Peyer's patch (tissue), 4 donors: ENCODE measurements at regions not wholly inside any gene's neighbourhood (a gene's known extent, or its start where the extent isn't known, plus 50 kb on each side); places are given as distances from the start of the nearest gene placed in this dataset.

Experiments used
- DNase-seq, 3 donors: peaks; one replicate each; pipeline ENCODE4 v3.0.0-alpha.2; 2017 to 2019
- H3K27ac ChIP-seq, 4 donors: fragments of 200-600 bp; sonication (generic); one replicate each; pipeline ENCODE4 v1.5.1; 2016 to 2019
- H3K27me3 ChIP-seq, 2 donors: fragments of 200-600 bp; sonication (generic); one replicate each; pipeline ENCODE4 v1.5.1; 2019
- H3K36me3 ChIP-seq, 3 donors: fragments of 200-600 bp; sonication (generic); one replicate each; pipeline ENCODE4 v1.5.1; 2016 to 2019
- H3K4me1 ChIP-seq, 4 donors: fragments of 200-600 bp; sonication (generic); one replicate each; pipeline ENCODE4 v1.5.1; 2016 to 2019
- H3K4me3 ChIP-seq, 4 donors: fragments of 200-600 bp; sonication (generic); 1 replicate in 3 of 4; 2 replicates in 1 of 4; pipeline ENCODE4 v1.5.1; 2016 to 2019; ENCODE audit warnings: mild to moderate bottlenecking in 1 of 4
- H3K9me3 ChIP-seq, 4 donors: fragments of 200-600 bp; sonication (generic); one replicate each; pipeline ENCODE4 v1.5.1; 2016 to 2019; ENCODE audit warnings: mild to moderate bottlenecking in 1 of 4
- POLR2A ChIP-seq, 2 donors: fragments of 450-650 bp; IDR thresholded peaks; one replicate each; pipeline ENCODE4 v1.5.1; 2017; ENCODE audit warnings: antibody characterized with exemption in 2 of 2, mild to moderate bottlenecking in 2 of 2, moderate library complexity in 2 of 2
- TF ChIP-seq, protein P1 (sequence below), 6 experiments: fragments of 450-650 bp in 4 of 6; fragments of 200-600 bp in 2 of 6; sonication (generic) in 1 of 6; IDR thresholded peaks; one replicate each; pipeline ENCODE4 v1.5.1; 2017 to 2019; ENCODE audit warnings: antibody characterized with exemption in 6 of 6, mild to moderate bottlenecking in 3 of 6, moderate library complexity in 1 of 6

DNA sequence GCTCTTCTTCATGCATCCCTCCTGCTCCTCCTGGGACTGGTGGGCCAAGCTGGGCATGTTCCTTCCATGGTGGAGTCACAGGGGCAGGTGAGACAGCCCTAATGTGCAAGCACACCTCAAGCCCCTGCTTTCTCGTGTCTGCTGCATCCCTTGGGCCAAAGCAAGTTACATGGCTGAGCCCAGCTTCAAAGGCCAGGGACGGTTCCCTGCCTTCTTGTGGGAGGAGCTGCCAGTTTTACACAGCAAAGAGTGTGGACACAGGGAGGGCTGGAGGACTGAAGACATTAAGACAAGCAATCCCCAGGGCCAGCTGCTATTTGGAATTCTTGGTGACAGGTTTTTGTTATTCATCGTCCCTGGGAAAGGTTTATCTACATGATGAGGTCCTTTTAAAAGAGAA, 175.2 kb upstream of the CACNA1E start:
- Histone ChIP-seq H3K9me3 (no peaks in the 10 kb centered on the region), H3K27ac (no peak overlapping the region), H3K4me3 (no peak overlapping the region), H3K36me3 (no peaks in the 10 kb centered on the region), H3K4me1 (no peaks in the 10 kb centered on the region), H3K27me3 (no peaks in the 10 kb centered on the region)
- TF ChIP-seq, protein P1, sequence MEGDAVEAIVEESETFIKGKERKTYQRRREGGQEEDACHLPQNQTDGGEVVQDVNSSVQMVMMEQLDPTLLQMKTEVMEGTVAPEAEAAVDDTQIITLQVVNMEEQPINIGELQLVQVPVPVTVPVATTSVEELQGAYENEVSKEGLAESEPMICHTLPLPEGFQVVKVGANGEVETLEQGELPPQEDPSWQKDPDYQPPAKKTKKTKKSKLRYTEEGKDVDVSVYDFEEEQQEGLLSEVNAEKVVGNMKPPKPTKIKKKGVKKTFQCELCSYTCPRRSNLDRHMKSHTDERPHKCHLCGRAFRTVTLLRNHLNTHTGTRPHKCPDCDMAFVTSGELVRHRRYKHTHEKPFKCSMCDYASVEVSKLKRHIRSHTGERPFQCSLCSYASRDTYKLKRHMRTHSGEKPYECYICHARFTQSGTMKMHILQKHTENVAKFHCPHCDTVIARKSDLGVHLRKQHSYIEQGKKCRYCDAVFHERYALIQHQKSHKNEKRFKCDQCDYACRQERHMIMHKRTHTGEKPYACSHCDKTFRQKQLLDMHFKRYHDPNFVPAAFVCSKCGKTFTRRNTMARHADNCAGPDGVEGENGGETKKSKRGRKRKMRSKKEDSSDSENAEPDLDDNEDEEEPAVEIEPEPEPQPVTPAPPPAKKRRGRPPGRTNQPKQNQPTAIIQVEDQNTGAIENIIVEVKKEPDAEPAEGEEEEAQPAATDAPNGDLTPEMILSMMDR (IDR thresholded peaks at IDR 0.05) = no peak
- DNase-seq = no peak

DNA sequence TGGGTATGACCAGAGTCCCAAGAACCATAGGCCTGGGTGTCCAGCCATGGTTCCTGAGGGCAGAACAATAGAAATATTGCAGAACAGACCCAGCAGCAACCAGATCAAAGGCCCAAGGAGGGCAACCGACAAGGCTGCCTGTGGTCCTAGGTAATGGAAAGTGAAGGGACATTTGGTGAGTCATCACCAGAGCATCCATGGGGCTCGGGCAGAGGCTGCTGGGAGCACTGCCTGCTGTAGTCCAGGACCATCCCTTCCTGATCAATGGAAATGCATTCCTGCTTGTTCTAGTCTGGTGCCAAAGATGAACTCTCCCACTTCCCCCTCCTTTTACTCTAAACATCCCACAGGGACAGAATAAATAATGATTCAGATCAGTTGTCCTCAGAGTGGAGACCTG, 172.8 kb upstream of the CACNA1E start:
- DNase-seq = no peak
- no peaks in the 10 kb centered on the region for H3K27me3 ChIP-seq
- H3K4me3 ChIP-seq = no peak overlapping the region
- no peak overlapping the region for H3K27ac ChIP-seq
- H3K36me3 ChIP-seq = no peaks in the 10 kb centered on the region
- no peaks in the 10 kb centered on the region for H3K9me3 ChIP-seq
- no peaks in the 10 kb centered on the region for H3K4me1 ChIP-seq
- TF ChIP-seq, protein P1 (IDR thresholded peaks at IDR 0.05) = no peak
- no peak for TF ChIP-seq POLR2A (IDR thresholded peaks at IDR 0.05)

DNA sequence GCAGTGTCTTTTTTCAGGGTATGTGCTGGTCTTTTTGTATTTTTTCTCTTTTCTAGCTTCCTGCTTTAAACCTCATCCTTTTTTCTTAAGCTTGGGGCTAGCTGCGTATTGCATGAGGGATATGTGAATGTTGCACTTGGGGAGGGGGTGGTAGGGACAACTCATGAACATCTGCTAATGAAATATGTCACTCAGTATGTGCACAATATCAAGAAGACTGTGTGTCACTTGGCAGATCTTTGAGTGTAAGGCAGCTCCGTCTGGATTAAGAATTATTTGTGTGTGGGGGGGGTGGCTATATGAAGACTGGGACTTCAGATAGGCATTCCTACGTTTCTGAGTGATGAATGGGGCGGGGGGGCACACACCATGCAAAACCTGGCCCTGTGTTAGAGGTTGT, 170.4 kb upstream of the CACNA1E start:
- Histone ChIP-seq H3K27me3 (no peaks in the 10 kb centered on the region), H3K4me1 (no peaks in the 10 kb centered on the region), H3K27ac (no peak overlapping the region), H3K36me3 (no peaks in the 10 kb centered on the region), H3K4me3 (no peak overlapping the region), H3K9me3 (no peaks in the 10 kb centered on the region)
- DNase-seq = no peak
- TF ChIP-seq, protein P1 (IDR thresholded peaks at IDR 0.05) = no peak
- TF ChIP-seq POLR2A (IDR thresholded peaks at IDR 0.05) = no peak

DNA sequence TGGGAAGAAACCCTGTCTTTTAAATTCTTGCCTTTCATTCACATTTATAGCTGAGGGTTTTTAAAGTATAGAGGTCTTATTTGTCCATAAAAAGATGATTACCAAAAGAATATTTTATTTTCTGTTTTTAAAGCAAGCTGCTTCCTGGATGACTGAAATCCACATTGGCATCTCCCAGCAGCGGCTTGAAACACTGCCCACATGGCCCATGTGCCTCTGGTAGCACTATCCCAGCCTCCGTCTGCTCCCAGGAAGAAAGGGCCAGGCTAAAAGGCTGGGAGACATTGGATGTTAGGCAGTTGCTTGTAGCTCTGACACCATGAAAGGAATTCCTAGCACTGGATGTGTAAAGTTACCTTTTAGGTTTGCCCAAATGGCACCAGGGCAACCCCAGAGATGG, 169.9 kb upstream of the CACNA1E start:
- Histone ChIP-seq H3K9me3 (no peaks in the 10 kb centered on the region), H3K4me1 (no peaks in the 10 kb centered on the region), H3K27me3 (no peaks in the 10 kb centered on the region), H3K27ac (no peak overlapping the region), H3K4me3 (no peak overlapping the region), H3K36me3 (no peaks in the 10 kb centered on the region)
- no peak for DNase-seq
- TF ChIP-seq POLR2A (IDR thresholded peaks at IDR 0.05) = no peak
- TF ChIP-seq, protein P1 (IDR thresholded peaks at IDR 0.05) = no peak

DNA sequence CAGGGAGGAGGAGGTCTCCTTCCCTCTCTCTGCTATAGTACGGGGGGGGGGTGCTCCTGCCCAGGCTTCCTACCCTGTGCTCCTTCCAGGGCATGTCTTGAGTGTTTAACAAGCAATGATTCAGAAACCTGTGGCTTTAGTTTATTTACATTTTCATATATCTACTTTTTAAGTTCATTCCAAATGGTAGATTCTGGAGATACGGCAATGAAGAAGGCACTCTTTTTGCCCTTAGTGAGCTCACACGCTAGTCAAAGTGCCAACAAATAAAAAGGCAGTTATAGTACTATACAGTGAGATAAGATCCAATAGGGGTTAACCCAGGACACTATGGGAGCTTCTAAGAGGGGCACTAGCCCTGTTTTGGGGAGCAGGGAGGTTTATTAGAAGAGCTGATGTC, 169.3 kb upstream of the CACNA1E start:
- Histone ChIP-seq H3K9me3 (no peaks in the 10 kb centered on the region), H3K4me1 (no peaks in the 10 kb centered on the region), H3K36me3 (no peaks in the 10 kb centered on the region), H3K4me3 (no peak overlapping the region), H3K27me3 (no peaks in the 10 kb centered on the region), H3K27ac (no peak overlapping the region)
- no peak for TF ChIP-seq POLR2A (IDR thresholded peaks at IDR 0.05)
- TF ChIP-seq, protein P1 (IDR thresholded peaks at IDR 0.05) = no peak
- DNase-seq = no peak

DNA sequence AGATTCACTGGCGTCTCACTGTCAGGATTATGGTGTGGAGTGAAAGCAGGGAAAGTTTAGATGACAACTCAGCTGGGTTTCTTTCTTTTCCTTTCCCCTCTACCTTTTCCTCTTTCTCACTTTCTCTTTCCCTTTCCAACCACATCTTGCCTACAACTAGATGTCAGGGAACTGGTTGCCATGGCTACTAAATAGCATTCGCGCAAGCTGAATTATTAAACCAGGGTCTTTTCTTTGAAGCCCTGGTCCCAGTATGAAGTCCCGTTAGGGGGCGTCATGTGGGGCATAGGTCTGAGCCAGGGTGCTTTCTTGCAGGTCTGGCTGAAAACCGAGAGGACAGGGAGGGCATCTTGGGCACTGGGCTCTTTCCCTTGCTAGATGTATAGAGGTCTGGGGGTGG, 168.4 kb upstream of the CACNA1E start:
- DNase-seq = no peak
- Histone ChIP-seq H3K4me3 (no peak overlapping the region), H3K36me3 (no peaks in the 10 kb centered on the region), H3K4me1 (no peaks in the 10 kb centered on the region), H3K9me3 (no peaks in the 10 kb centered on the region), H3K27ac (no peak overlapping the region), H3K27me3 (no peaks in the 10 kb centered on the region)
- TF ChIP-seq POLR2A (IDR thresholded peaks at IDR 0.05) = no peak
- TF ChIP-seq, protein P1 (IDR thresholded peaks at IDR 0.05) = no peak
